HG03097 (cell line): ENCODE measurements at regions not wholly inside any gene's neighbourhood (a gene's known extent, or its start where the extent isn't known, plus 50 kb on each side); places are given as distances from the start of the nearest gene placed in this dataset.
"Not testable (repeated sequence)": the region's sequence is repeated elsewhere in the genome, so short reads cannot be mapped to it uniquely, and the experiment has no call there.

Experiments used
- ATAC-seq: cut with Tn5 transposase; IDR thresholded peaks from one replicate; pipeline ENCODE4 v1.9.1; 2021; ENCODE audit not compliant: unreplicated experiment, low FRiP score

DNA sequence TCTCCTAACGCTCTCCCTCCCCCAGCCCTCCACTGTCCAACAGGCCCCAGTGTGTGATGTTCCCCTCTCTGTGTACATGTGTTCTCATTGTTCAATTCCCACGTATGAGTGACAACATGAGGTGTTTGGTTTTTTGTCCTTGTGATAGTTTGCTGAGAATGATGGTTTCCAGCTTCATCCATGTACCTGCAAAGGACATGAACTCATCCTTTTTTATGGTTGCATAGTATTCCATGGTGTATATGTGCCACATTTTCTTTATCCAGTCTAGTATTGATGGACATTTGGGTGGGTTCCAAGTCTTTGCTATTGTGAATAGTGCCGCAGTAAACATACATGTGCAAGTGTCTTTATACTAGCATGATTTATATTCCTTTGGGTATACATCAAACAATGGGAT lies 347.4 kb downstream of the MAGEE1 start:
- not testable (repeated sequence) for ATAC-seq

DNA sequence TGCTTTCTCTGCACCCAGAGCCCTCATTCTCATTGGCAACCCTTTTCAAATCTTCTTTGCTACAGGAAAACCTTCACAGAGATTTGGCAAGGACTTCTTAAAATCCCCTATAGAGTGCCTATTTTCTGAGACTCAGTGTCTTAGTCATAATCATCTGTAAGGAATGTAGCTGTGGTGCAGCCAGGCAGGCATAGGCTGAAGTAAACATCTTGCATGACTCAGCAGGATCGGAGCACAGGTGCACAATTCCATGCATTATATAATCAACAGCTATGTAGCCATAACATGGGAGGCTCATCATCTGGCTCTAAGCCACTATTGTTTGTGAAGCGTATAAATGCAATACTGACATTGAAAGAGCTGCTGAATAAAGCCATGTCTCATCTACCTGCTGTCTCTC lies 368.8 kb downstream of the MAGEE1 start:
- no peak for ATAC-seq

DNA sequence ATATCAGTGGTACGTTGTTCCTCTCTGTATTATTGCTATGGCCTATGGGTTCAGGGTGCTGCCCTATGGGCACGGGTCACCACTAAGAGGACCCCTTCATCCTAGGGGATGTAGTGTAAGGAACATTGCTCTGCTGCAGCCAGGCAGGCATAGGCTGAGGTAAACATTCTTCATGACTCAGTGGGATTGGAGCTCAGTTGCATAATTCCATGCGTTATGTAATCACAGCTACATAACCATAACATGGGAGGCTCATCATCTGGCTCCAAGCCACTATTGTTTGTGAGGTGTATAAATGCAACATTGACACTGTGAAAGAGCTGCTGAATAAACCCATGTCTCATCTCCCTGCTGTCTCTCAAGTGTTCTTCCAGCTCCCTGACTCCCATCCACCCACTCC lies 375.2 kb downstream of the MAGEE1 start:
- no peak for ATAC-seq

DNA sequence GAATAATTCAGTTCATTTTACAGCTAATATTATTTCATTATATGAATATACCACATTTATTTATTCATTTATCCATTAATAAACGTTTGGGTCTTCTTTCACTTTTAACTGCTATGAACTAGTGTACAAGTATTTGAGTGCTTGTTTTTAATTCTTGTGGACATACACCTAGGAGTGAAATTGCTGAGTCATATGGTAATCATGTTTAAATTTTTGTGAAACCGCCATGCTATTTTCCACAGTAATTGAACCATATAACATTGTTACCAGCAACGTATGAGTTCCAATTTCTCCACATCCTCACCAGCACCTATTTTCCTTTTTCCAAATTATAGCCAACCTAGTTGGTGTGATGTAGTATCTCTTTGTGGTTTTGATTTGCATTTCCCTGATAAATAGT lies 388.2 kb downstream of the MAGEE1 start:
- no peak for ATAC-seq

DNA sequence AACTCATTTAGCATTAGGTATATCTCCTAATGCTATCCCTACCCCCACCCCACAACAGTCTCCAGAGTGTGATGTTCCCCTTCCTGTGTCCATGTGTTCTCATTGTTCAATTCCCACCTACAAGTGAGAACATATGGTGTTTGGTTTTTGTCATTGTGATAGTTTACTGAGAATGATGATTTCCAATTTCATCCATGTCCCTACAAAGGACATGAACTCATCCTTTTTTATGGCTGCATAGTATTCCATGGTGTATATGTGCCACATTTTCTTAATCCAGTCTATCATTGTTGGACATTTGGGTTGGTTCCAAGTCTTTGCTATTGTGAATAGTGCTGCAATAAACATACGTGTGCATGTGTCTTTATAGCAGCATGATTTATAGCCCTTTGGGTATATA lies 389.8 kb downstream of the MAGEE1 start:
- ATAC-seq, result not testable (repeated sequence)

DNA sequence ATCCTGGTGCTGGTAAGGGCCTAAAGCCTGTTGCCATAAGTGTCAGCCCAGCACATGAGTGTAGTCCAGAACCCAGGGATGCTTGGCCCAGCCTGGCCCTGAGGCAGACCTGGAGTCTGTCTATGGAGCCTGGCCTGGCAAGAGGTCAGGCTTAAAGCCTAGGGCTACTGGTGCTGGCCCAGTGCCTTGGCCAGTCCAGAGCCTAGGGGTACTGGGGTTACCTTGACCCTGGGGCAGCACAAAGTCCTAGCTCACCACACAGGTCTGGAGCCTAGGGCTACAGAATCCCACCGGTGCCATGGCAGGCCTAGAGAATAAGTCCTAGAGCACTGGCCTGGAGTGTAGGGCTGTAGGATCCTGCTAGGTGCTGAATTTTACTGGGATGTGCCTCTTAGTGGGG lies 393.8 kb downstream of the MAGEE1 start:
- no peak for ATAC-seq

DNA sequence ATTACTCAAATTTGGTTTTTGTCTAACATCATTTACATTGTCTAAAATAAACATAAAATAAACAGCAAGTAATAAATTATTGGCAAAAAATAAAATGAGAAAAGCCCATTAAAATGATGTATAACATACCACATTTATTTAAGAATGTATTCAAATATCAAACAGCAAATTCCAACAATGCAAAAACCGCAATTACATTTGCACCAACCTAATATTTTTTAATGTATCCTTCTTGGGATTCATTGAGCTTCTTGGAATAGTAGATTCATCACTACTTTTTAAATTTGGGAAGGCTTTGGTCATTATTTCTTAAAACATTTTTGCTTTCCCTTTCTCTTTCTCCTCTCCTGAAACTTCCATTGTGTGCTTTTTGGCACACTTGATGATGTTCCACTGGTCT lies 400.2 kb downstream of the MAGEE1 start:
- ATAC-seq, result no peak

DNA sequence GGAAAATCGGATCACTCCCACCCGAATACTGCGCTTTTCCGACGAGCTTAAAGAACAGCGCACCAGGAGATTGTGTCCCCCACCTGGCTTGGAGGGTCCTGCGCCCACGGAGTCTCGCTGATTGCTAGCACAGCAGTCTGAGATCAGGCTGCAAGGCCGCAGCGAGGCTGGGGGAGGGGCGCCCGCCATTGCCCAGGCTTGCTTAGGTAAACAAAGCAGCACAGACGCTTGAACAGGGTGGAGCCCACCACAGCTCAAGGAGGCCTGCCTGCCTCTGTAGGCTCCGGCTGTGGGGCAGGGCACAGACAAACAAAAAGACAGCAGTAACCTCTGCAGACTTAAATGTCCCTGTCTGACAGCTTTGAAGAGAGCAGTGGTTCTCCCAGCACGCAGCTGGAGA lies 413.4 kb downstream of the MAGEE1 start:
- not testable (repeated sequence) for ATAC-seq

DNA sequence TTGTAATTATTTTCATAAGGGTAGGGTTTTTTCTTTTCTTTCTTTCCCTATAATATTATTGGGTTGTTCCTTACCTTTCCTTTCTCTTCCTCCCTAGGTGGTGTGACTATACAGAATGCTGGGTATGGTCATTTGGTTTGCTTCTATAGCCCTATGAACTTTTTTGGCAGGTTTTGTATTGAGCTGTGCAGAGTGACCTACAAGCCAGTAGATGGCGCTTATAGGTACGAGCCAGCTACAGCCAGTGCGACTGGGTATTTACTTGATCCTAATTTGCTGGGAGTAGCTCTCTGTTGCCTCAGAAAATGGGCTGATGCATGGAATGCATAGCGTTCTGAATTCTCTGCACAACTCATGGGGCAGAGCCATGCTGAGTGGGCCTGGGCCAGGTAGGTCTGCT lies 423.3 kb downstream of the MAGEE1 start:
- ATAC-seq, result no peak

DNA sequence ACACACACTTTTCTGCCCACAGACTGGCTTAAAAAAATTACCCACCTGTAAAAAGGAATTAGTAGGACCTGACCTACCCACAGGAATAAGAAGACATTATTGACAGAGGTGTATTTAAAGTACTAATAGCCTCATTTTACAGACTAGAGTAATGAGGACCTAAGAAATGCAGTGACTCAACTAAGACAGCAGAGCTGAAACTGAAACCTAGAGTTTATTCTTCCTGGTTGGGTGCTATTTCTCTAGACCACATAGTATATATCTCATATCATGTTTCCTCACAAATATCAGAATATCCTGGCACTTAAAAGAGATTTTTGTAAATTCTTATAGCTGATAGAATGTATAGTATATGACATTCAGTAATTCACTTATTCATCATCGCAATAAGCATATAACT lies 435.0 kb downstream of the MAGEE1 start:
- ATAC-seq, result no peak

DNA sequence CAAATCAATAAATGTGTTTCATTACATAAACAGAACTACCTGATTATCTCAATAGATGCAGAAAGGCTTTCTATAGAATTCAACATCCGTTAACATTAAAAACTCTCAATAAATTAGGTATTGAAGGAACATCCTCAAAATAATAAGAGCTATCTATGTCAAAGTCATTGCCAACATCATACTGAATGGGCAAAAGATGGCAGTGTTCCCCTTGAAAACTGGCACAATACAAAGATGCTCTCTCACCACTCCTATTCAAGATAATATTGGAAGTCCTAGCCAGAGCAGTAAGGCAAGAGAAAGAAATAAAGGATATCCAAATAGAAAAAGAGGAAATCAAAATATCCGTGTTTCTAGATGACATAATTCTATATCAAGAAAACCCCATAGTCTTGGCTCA lies 466.4 kb downstream of the MAGEE1 start:
- no peak for ATAC-seq

DNA sequence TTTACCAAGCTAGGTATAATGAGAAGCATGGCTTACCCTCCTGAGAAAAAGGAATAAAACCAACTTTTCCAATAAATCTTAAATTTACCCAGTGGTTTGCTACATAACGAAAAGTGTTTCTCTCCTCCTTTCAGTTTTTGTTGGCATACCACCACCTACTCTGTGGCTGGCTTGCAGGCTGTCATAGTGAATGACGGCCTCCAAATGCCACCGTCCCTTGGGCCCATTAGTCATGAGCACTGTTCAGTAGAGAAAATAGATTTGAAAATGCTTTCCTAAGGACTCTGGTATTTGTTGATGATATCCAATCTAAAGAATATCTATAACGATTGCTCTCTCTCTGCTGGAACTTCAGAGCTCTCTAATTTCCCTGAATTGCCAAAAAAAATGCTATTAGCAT lies 488.3 kb downstream of the MAGEE1 start:
- no peak for ATAC-seq

DNA sequence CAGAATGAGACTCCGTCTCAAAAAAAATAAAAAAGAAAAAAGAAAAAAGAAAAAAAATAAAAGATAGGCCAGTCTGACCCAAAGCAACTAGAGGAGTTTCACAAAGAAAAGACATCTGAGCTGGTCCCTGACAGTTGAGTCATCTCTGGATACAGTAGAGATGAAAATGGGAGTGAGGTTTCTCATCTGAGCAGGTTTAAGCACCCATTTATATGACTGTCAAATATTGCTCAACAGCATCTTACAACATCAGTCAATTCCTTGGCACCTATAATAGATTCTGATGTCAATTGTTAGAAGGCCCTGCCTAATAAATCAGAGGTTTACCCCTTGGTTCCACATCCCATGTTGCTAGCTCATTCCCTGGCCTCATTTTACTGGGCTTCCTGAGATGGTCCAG lies 490.5 kb downstream of the MAGEE1 start:
- no peak for ATAC-seq

DNA sequence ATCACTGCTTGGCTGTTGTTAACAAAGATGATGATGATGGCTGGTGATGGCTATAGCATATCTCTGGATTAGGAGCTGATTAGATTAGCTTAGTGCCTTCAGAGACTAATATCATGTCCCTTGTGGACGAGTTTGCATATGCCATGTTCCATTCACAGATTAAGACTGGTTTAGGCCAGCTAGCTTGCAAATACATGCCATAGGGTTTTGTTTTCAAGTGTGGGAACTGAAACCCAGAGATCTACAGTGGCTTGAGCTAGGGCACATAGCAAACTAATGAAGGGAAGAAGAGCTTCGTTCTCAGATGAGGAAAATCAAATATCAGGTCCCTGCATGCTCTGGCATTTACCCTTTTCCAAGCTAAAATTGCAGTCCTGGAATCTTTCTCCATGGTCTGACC lies 492.3 kb downstream of the MAGEE1 start:
- no peak for ATAC-seq

DNA sequence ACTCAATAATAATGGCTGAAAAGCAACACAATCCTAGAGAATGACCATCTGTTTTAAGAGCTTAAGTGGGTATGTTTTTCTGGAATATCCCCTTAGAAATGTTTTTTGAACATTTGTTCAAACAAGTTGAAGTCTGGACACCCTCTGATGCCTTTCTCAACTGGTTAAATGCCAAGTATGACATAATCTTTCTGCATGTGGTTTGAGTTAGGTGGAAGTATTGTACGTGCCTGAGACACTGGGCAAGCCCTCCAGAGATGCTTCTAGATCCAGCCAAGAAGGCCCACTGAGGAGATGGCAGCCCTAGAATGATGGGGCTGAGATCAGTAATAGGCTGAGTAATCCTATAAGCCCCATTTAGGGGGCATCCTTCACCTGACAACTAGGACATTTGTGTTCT lies 493.1 kb downstream of the MAGEE1 start:
- ATAC-seq, result no peak

DNA sequence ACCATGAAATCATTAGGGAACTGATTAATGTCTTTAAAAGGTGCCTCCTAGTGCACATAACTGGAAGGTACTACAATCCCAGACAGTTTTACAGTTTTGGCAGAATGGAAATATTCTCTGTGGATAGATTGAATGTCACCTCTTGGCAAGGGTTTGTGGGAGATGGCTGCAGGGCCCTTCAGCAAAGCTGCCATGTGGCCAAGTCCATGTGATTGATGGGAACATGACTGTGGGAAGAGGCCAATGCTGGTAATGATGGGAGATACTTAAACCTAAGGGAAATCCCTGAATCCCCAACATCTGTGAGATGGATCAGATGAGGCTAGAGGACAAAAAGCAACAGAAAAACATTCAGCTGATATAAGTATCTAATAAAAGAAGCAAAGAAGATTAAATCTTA lies 493.7 kb downstream of the MAGEE1 start:
- ATAC-seq, result no peak

DNA sequence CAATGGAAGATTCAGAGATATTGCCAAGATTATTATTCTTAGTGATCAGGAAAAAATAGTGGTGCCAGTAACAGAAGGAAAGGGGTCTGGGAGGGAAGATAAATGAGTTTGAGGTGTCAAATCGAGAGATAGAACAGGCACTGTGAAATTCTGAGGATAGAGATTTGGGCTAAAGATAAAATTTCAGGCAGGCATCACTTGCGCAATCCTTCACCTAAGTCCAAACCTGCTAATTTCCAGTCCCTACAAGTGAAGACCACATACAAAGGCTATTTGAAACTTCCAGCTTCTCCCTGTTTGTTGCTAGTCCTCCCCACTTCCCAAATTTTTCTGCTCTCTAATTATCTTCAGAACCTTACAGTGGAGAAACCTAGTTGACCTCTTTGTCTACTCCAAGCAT lies 494.6 kb downstream of the MAGEE1 start:
- no peak for ATAC-seq

DNA sequence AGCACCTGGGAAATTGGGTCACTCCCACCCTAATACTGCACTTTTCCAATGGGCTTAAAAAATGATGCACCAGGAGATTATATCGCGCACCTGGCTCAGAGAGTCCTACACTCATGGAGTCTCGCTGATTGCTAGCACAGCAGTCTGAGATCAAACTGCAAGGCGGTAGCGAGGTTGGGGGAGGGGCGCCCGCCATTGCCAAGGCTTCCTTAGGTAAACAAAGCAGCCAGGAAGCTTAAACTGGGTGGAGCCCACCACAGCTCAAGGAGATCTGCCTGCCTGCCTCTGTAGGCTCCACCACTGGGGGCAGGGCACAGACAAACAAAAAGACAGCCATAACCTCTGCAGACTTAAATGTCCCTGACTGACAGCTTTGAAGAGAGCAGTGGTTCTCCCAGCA lies 497.1 kb downstream of the MAGEE1 start:
- ATAC-seq, result not testable (repeated sequence)

DNA sequence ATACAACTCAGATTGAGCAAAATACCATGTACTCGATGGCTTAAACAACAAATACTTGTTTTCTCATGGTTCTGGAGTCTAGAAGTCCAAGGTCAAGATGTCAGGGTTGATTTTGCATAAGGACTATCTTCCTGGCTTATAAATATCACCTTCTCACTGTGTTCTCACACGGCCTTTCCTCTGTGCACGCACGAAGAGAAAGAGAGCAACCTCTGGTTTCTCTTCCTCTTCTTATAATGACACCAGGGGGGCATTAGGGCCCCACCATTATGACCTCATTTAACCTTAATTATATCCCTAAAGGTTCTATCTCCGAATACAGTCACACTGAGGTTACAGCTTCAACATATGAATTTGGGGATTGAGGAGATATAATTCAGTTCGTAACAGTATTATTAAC lies 504.0 kb downstream of the MAGEE1 start:
- no peak for ATAC-seq

DNA sequence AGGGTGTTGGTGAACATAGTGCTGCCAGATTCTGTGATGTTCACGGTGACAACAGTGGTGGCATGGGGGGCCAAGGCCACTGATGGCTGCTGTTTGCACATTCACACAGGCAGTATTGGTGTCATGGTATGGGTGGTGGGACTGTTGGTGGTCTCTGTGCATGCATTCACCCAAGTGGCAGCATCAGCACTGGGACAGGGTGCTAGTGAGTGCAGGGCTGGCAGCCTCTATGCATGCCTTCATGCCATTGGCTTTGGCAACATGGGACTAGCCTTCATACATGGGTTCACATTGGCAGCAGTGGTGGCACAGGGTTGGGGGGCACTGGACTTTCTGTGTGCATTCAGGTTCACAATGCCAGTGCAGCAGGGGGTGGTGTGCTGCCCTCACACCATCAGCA lies 489.7 kb upstream of the FGF16 start:
- no peak for ATAC-seq

DNA sequence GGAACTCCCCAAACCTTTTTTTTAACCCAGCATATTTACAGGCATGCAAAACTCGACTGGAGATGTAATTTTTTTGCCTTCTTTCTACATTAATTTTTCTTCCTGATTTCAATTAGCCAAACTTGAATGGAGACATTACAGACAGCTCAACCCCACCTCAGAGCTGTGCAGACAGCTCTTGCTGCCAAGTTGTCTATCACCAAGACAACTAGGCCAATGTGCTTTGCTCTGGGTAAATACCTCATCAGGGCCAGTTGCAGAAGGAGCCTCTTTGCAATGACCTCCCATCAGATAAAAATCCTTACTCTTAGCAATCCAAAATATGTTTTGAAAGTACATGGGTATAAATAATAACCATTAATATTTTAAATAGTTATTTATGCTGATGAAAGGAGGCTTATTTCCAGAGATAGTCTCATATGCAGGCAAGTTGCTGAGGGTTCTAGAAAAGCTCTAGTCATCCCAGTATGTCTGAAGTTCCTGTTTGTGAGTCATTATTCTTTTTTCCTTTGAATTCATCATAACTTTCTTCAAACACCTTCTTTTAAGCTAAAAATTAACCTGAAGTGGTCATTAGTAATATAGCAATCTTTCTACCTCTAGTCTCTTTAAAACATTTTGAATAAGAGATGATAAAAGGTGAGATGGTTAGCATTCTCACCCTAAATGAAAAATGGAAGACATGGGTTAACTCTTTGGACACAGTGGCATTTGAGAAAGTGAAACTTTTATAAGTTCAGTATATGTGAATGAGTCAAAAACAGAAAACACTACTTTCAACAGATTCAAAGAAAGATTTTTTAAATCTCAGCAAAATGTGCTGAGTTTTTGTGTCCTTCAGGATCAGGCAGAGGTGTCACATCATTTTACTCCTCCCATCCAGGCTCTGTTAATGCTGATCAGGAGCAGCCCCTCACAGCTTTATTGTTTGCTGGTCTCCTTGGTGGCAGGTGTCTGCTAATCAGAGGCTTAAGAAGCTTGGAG lies 475.5 kb upstream of the FGF16 start:
- peak; percentile 62 for ATAC-seq

DNA sequence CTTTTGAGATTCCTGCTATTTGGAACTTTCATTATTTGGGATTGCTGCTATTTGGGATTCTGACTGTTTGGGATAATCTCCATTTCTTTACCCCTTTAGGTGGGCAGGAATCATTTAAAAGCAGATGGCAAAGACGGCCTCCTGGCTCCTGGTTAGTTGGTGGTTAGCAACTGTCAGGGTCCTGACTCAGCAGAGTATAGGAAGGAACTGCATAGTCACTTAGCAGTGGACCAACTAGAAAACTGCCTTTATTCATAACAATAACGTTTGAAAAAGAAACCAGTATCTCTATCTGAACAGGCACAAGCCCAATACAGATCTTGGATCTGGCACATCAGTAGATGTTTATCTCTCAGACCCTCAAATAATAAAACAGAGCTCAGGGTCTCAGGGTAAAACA lies 469.7 kb upstream of the FGF16 start:
- no peak for ATAC-seq

DNA sequence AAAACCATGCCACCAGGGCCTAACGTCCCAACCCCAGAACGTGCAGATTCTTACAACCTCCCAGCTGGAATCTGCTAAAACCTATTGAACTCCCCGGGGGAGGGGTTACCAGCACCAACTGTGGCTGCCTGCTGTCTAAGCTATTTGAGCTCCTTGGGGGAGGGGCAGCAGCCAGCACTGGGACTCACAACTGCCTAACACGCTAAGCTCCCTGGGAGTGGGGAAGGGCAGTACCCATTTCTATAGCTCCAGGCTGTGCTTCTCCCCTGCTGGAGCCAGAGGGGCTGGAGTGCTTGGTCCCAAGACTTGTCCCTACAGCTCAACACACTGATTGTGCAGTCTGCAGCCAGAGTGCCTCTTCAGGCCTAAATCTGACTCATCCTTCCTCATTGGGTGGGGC lies 459.8 kb upstream of the FGF16 start:
- no peak for ATAC-seq
